Upper lobe of left lung (tissue), 6 donors: ENCODE measurements at regions not wholly inside any gene's neighbourhood (a gene's known extent, or its start where the extent isn't known, plus 50 kb on each side); places are given as distances from the start of the nearest gene placed in this dataset.

Source experiments
- ATAC-seq, 2 donors: fragments of 200-7000 bp; cut with Tn5 transposase; one replicate each; pipeline ENCODE4 v1.9.1; 2022; ENCODE audit warnings: mild to moderate bottlenecking in 2 of 2, moderate library complexity in 2 of 2; ENCODE audit not compliant: low FRiP score in 2 of 2
- DNase-seq, 2 donors: peaks; one replicate each; pipeline ENCODE4 v3.0.0-alpha.2; 2019 to 2020
- H3K27ac ChIP-seq, 4 donors: fragments of 200-600 bp; sonication (generic); one replicate each; pipeline ENCODE4 v1.5.1; 2016 to 2019
- H3K27me3 ChIP-seq, 4 donors: fragments of 200-600 bp; sonication (generic); one replicate each; pipeline ENCODE4 v1.5.1; 2017 to 2019
- H3K36me3 ChIP-seq, 4 donors: fragments of 200-600 bp; sonication (generic); one replicate each; pipeline ENCODE4 v1.5.1; 2016 to 2019
- H3K4me1 ChIP-seq, 4 donors: fragments of 200-600 bp; sonication (generic); one replicate each; pipeline ENCODE4 v1.5.1; 2018 to 2019
- H3K4me3 ChIP-seq, 4 donors: fragments of 200-600 bp; sonication (generic); one replicate each; pipeline ENCODE4 v1.5.1; 2017 to 2019; ENCODE audit warnings: mild to moderate bottlenecking in 2 of 4, moderate library complexity in 1 of 4
- H3K9me3 ChIP-seq, 4 donors: fragments of 200-600 bp; sonication (generic); one replicate each; pipeline ENCODE4 v1.5.1; 2018 to 2019
- CTCF ChIP-seq, 6 experiments: fragments of 450-650 bp in 4 of 6; fragments of 200-600 bp in 2 of 6; sonication (generic) in 2 of 6; IDR thresholded peaks; one replicate each; pipeline ENCODE4 v1.5.1; 2016 to 2019; ENCODE audit warnings: antibody characterized with exemption in 6 of 6
- EP300 ChIP-seq, 4 donors: sonication (generic); formaldehyde crosslinking; IDR thresholded peaks; one replicate each; pipeline ENCODE4 v1.5.1; 2017; ENCODE audit warnings: antibody characterized with exemption in 4 of 4, control low read depth in 2 of 4
- POLR2A ChIP-seq, 4 donors: fragments of 450-650 bp; IDR thresholded peaks; one replicate each; pipeline ENCODE4 v1.5.1; 2016 to 2017; ENCODE audit warnings: antibody characterized with exemption in 4 of 4, mild to moderate bottlenecking in 2 of 4
- POLR2AphosphoS5 ChIP-seq, 2 donors: sonication (generic); formaldehyde crosslinking; IDR thresholded peaks; one replicate each; pipeline ENCODE4 v1.5.1; 2017; ENCODE audit warnings: antibody characterized with exemption in 2 of 2
- WGBS, 2 donors: methylation state at CpG; one replicate each; pipeline ENCODE4 v1.1.5; 2017 to 2018; 5-methylcytosine and 5-hydroxymethylcytosine counted together
- small RNA-seq, 4 donors: library from RNA; depleted of rRNA; stranded (forward); fragments of <200 nt; gene quantifications; one replicate each; pipeline ENCODE3, GENCODE V24; 2016
- donor health status: DM: no; HTN: no; CAD: no; lungs with moderate emphysema.
- donor health status: DM: no; HTN: yes; CAD: no; lungs with severe emphysema.

GRCh38 chr1:14546416-14546815, 52.1 kb upstream of the KAZN start:
- H3K36me3 ChIP-seq, result no peaks in the 10 kb centered on the region
- DNase-seq, result no peak
- H3K4me1 ChIP-seq, result no peaks in the 10 kb centered on the region
- H3K27ac ChIP-seq, result no peak overlapping the region
- no peaks in the 10 kb centered on the region for H3K27me3 ChIP-seq
- no peaks in the 10 kb centered on the region for H3K9me3 ChIP-seq
- no peak for TF ChIP-seq POLR2AphosphoS5 (IDR thresholded peaks at IDR 0.05)
- TF ChIP-seq CTCF (IDR thresholded peaks at IDR 0.05), result no peak
- no peak for TF ChIP-seq POLR2A (IDR thresholded peaks at IDR 0.05)
- no peak for TF ChIP-seq EP300 (IDR thresholded peaks at IDR 0.05)
- 52 to 68% methylated on average over 3 of the region's 3 CpGs for WGBS, 2 donors
- H3K4me3 ChIP-seq, result no peak overlapping the region
- ATAC-seq, result no peak

Small RNAs in the stretch of these regions (small RNA-seq; reads per million reads assigned to genes)
- 0 reads per million in 4 donors for gene RNU6-1265P
